ENCODE measurements at regions not wholly inside any gene's neighbourhood (a gene's known extent, or its start where the extent isn't known, plus 50 kb on each side); places are given as distances from the start of the nearest gene placed in this dataset.

- Mint-ChIP-seq H3K36me3 (ENCODE audit: low read depth) (no peaks in the 10 kb centered on the region), H3K27me3 (ENCODE audit: low read depth) (no peaks in the 10 kb centered on the region), H3K4me3 (ENCODE audit: unreplicated experiment) (no peak overlapping the region), H3K27ac (ENCODE audit: unreplicated experiment) (no peak overlapping the region), H3K4me1 (ENCODE audit: low read depth) (peaks cover 27% of the 10 kb centered on the region), H3K9me3 (ENCODE audit: low read depth) (no peaks in the 10 kb centered on the region)
- no peak for TF ChIP-seq CTCF (IDR thresholded peaks at IDR 0.05)
- DNase-seq (ENCODE audit: low spot score), result no peak
Measured at GRCh38 chr5:74056107-74056788, 430.3 kb downstream of the ARHGEF28 start.

GRCh38 chr5:74055486-74056106 is 429.6 kb downstream of the ARHGEF28 start:
- Mint-ChIP-seq H3K4me3 (ENCODE audit: unreplicated experiment) (no peak overlapping the region), H3K36me3 (ENCODE audit: low read depth) (no peaks in the 10 kb centered on the region), H3K9me3 (ENCODE audit: low read depth) (no peaks in the 10 kb centered on the region), H3K27me3 (ENCODE audit: low read depth) (no peaks in the 10 kb centered on the region), H3K4me1 (ENCODE audit: low read depth) (peaks cover 27% of the 10 kb centered on the region), H3K27ac (ENCODE audit: unreplicated experiment) (no peak overlapping the region)
- TF ChIP-seq CTCF (IDR thresholded peaks at IDR 0.05), result no peak
- DNase-seq (ENCODE audit: low spot score), result no peak

GRCh38 chr5:74054641-74055421 is 428.8 kb downstream of the ARHGEF28 start:
- Mint-ChIP-seq H3K4me1 (ENCODE audit: low read depth) (peaks cover 27% of the 10 kb centered on the region), H3K27me3 (ENCODE audit: low read depth) (no peaks in the 10 kb centered on the region), H3K4me3 (ENCODE audit: unreplicated experiment) (no peak overlapping the region), H3K27ac (ENCODE audit: unreplicated experiment) (no peak overlapping the region), H3K9me3 (ENCODE audit: low read depth) (no peaks in the 10 kb centered on the region), H3K36me3 (ENCODE audit: low read depth) (no peaks in the 10 kb centered on the region)
- no peak for TF ChIP-seq CTCF (IDR thresholded peaks at IDR 0.05)
- DNase-seq (ENCODE audit: low spot score), result no peak

GRCh38 chr5:74054139-74054538 is 428.1 kb downstream of the ARHGEF28 start:
- no peak for DNase-seq (ENCODE audit: low spot score)
- H3K4me1 Mint-ChIP-seq (ENCODE audit: low read depth), result peaks cover 27% of the 10 kb centered on the region
- no peaks in the 10 kb centered on the region for H3K9me3 Mint-ChIP-seq (ENCODE audit: low read depth)
- H3K27ac Mint-ChIP-seq (ENCODE audit: unreplicated experiment), result no peak overlapping the region
- no peaks in the 10 kb centered on the region for H3K27me3 Mint-ChIP-seq (ENCODE audit: low read depth)
- no peak for TF ChIP-seq CTCF (IDR thresholded peaks at IDR 0.05)
- no peaks in the 10 kb centered on the region for H3K36me3 Mint-ChIP-seq (ENCODE audit: low read depth)
- no peak overlapping the region for H3K4me3 Mint-ChIP-seq (ENCODE audit: unreplicated experiment)

GRCh38 chr5:74052441-74053221 is 426.6 kb downstream of the ARHGEF28 start:
- DNase-seq (ENCODE audit: low spot score), result no peak
- H3K4me3 Mint-ChIP-seq (ENCODE audit: unreplicated experiment), result no peak overlapping the region

More at GRCh38 chr5:74052441-74053221, 426.6 kb downstream of the ARHGEF28 start:
- Mint-ChIP-seq H3K27me3 (ENCODE audit: low read depth) (no peaks in the 10 kb centered on the region), H3K4me1 (ENCODE audit: low read depth) (peaks cover 27% of the 10 kb centered on the region), H3K9me3 (ENCODE audit: low read depth) (peaks cover 6% of the 10 kb centered on the region), H3K36me3 (ENCODE audit: low read depth) (no peaks in the 10 kb centered on the region), H3K27ac (ENCODE audit: unreplicated experiment) (no peak overlapping the region)
- TF ChIP-seq CTCF (IDR thresholded peaks at IDR 0.05), result no peak
